Stimulated activated CD8-positive, alpha-beta memory T cell treated with anti-CD3 and anti-CD28 coated beads, Interleukin-15, amount 100 ng/mL, for 48 hours (primary cell): ENCODE measurements at regions not wholly inside any gene's neighbourhood (a gene's known extent, or its start where the extent isn't known, plus 50 kb on each side); places are given as distances from the start of the nearest gene placed in this dataset.
"Not testable (repeated sequence)": the region's sequence is repeated elsewhere in the genome, so short reads cannot be mapped to it uniquely, and the experiment has no call there.

Experiments
- DNase-seq, 2 donors: peaks; one replicate each; pipeline ENCODE4 v3.0.0-alpha.2; 2020; ENCODE audit warnings: low read depth in 2 of 2

DNA sequence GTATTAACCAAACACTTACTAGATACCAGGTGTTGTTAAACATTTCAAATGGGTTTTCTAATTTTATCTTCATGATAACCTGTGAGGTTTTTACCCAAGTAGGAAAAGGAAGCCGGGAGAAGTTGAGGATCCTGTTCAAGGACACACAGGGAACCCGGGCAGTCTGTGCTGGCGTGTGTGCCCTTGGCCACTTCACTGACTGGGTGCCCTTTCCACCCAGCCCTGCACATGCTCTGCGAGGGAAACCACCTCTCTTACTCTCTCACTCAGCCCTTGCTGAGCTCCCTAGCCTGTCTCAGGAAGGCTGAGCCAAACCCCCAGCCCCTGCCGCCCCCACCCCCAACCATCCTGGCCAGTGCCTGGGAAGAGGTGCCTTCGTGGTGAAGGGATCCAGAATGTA, 51.8 kb downstream of the TEX44 start:
- no peak for DNase-seq

DNA sequence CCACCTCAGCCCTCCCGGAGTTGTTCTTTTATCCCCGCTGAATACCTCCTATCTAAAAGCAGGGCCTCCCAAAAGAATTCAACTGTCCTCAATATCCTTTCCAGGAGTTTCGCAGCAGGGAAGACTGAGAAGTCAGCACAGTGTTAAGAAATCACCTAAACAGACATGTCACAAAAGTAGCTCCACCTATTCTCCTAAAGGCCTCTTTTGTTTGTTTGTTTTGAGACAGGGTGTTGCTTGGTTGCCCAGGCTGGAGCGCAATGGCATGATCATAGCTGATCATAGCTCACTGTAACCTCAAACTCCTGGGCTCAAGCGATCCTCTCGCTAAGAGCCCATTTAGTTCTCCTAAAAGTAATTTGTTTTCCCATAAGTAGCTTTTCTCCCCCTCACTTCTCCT, 53.8 kb downstream of the TEX44 start:
- DNase-seq, result no peak

DNA sequence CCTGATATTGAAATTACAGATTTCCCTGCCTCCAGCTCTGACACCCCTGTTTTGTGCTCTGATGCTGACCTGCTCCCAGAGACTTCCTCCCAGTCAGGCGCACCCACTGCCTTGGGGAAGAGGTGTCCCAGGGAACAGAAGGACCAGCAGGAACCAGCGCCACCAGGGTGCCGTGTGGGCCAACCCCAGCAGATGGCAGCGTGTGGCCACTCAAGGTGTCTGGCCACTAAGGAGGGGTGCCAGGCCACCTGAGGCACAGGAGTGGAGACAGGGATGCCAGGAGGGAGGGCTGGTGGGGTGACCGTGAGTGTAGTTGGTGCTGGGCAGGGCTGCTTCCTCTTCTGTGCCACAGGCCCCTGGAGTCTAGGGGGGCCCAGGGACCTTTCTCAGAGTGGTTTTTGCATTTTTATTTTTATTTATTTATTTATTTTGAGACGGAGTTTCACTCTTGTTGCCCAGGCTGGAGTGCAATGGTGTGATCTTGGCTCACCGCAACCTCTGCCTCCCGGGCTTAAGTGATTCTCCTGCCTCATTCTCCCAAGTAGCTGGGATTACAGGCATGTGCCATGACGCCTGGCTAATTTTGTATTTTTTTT, 56.0 kb downstream of the TEX44 start:
- DNase-seq, result peak in 1 of 2 donors; percentile 36

DNA sequence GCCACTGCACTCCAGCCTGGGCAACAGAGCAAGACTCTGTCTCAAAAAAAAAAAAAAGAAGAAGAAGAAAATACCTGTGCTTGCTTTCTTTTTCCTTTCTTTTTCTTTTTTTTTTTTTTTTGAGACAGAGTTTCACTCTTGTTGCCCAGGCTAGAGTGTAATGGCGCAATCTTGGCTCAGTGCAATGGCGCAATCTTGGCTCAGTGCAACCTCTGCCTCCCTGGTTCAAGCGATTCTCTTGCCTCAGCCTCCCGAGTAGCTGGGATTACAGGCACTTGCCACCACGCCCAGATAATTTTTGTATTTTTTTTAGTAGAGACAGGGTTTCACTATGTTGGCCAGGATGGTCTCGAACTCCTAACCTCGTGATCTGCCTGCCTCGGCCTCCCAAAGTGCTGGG, 56.8 kb upstream of the PTMA start:
- DNase-seq, result not testable (repeated sequence)

DNA sequence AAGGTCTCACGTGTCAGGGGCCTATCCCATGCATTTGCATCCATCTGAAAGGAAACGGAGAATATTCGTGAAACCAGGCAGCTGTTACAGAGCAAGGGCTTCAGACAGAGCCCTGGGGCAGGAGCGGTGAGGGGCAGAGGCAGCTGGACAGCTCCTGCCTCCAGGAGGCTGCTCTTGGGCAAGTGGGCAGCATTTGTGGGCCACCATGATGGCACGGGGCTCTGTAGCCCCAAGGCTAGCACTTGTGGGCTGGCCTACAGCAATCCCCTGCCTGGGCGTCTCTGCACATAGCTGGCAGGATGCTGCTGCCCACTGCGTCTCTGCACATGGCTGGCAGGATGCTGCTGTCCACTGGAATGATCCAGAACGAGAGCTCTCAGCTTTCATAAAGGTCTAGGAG, 52.8 kb upstream of the PTMA start:
- DNase-seq, result no peak

DNA sequence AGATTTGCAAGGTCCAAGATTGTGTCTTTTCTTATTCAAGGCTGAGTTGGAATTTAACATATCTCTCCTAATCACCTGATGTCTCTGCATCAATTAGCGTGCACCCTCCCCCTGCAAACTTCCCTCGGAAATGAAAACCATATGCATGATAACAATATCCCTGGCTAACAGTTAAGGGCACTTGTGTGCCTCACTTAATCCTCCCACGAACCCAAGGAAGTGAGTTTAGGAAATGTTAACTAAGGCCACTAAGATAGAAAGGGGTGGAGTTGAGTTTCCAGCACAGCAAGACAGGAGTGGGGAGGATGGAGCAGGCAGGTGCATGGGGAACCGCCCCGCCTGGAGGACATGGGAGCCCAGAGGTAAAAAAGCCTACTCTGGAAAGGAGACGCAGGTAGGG, 52.4 kb upstream of the PTMA start:
- no peak for DNase-seq
